ENCODE measurements at regions not wholly inside any gene's neighbourhood (a gene's known extent, or its start where the extent isn't known, plus 50 kb on each side); places are given as distances from the start of the nearest gene placed in this dataset.

- Histone ChIP-seq H3K27me3 (replicated peaks in 2 of 5; ENCODE audit: control insufficient read depth in 4 of 5, insufficient read depth in 5 of 5, low read length in 4 of 5) (no peaks in the 10 kb centered on the region), H3K27ac (ENCODE audit: insufficient read depth in 1 of 2, low read depth in 1 of 2, low read length in 2 of 2, poor library complexity in 1 of 2, severe bottlenecking in 2 of 2) (no peak overlapping the region), H3K36me3 (ENCODE audit: control insufficient read depth in 4 of 4, insufficient read depth in 4 of 4, low read length in 3 of 4) (no peaks in the 10 kb centered on the region), H3K4me1 (ENCODE audit: control extremely low read depth in 1 of 4, control insufficient read depth in 4 of 4, insufficient read depth in 4 of 4, low read length in 3 of 4) (no peaks in the 10 kb centered on the region), H3K9me3 (ENCODE audit: control extremely low read depth in 1 of 5, control insufficient read depth in 4 of 5, insufficient read depth in 2 of 5, low read depth in 1 of 5, low read length in 4 of 5) (no peaks in the 10 kb centered on the region), H3K4me3 (ENCODE audit: control insufficient read depth in 1 of 7, extremely low read depth in 1 of 7, insufficient read depth in 4 of 7, low read depth in 2 of 7, low read length in 6 of 7) (no peak overlapping the region)
- ChIA-PET CTCF (no interaction called here), POLR2A (no interaction called here)
- DNase-seq, result no peak
- WGBS (ENCODE audit: insufficient coverage), result 91% methylated on average over 3 of the region's 4 CpGs
Observed at GRCh38 chr13:65946387-65946786, 1283.7 kb downstream of the PCDH9 start.

- no peaks in the 10 kb centered on the region for H3K4me1 ChIP-seq (ENCODE audit: control extremely low read depth in 1 of 4, control insufficient read depth in 4 of 4, insufficient read depth in 4 of 4, low read length in 3 of 4)
- H3K4me3 ChIP-seq (ENCODE audit: control insufficient read depth in 1 of 7, extremely low read depth in 1 of 7, insufficient read depth in 4 of 7, low read depth in 2 of 7, low read length in 6 of 7), result no peak overlapping the region
- no peaks in the 10 kb centered on the region for H3K9me3 ChIP-seq (ENCODE audit: control extremely low read depth in 1 of 5, control insufficient read depth in 4 of 5, insufficient read depth in 2 of 5, low read depth in 1 of 5, low read length in 4 of 5)
- WGBS (ENCODE audit: insufficient coverage), result 70% methylated on average over 2 of the region's 3 CpGs
- no peak overlapping the region for H3K27ac ChIP-seq (ENCODE audit: insufficient read depth in 1 of 2, low read depth in 1 of 2, low read length in 2 of 2, poor library complexity in 1 of 2, severe bottlenecking in 2 of 2)
- ChIA-PET POLR2A (no interaction called here), CTCF (no interaction called here)
- no peaks in the 10 kb centered on the region for H3K27me3 ChIP-seq (replicated peaks in 2 of 5; ENCODE audit: control insufficient read depth in 4 of 5, insufficient read depth in 5 of 5, low read length in 4 of 5)
- no peak for DNase-seq
- H3K36me3 ChIP-seq (ENCODE audit: control insufficient read depth in 4 of 4, insufficient read depth in 4 of 4, low read length in 3 of 4), result no peaks in the 10 kb centered on the region
Observed at GRCh38 chr13:65943708-65944107, 1286.4 kb downstream of the PCDH9 start.

GRCh38 chr13:65943024-65943423 is 1287.1 kb downstream of the PCDH9 start:
- POLR2A ChIA-PET, result no interaction called here
- H3K36me3 ChIP-seq (ENCODE audit: control insufficient read depth in 4 of 4, insufficient read depth in 4 of 4, low read length in 3 of 4), result no peaks in the 10 kb centered on the region
- H3K4me1 ChIP-seq (ENCODE audit: control extremely low read depth in 1 of 4, control insufficient read depth in 4 of 4, insufficient read depth in 4 of 4, low read length in 3 of 4), result no peaks in the 10 kb centered on the region
- H3K27me3 ChIP-seq (replicated peaks in 2 of 5; ENCODE audit: control insufficient read depth in 4 of 5, insufficient read depth in 5 of 5, low read length in 4 of 5), result no peaks in the 10 kb centered on the region
- H3K4me3 ChIP-seq (ENCODE audit: control insufficient read depth in 1 of 7, extremely low read depth in 1 of 7, insufficient read depth in 4 of 7, low read depth in 2 of 7, low read length in 6 of 7), result no peak overlapping the region
- CTCF ChIA-PET, result no interaction called here
- H3K9me3 ChIP-seq (ENCODE audit: control extremely low read depth in 1 of 5, control insufficient read depth in 4 of 5, insufficient read depth in 2 of 5, low read depth in 1 of 5, low read length in 4 of 5), result no peaks in the 10 kb centered on the region
- WGBS (ENCODE audit: insufficient coverage), result no CpG with 5 or more reads among the region's 1 CpG
- DNase-seq, result no peak
- no peak overlapping the region for H3K27ac ChIP-seq (ENCODE audit: insufficient read depth in 1 of 2, low read depth in 1 of 2, low read length in 2 of 2, poor library complexity in 1 of 2, severe bottlenecking in 2 of 2)

- Histone ChIP-seq H3K36me3 (ENCODE audit: control insufficient read depth in 4 of 4, insufficient read depth in 4 of 4, low read length in 3 of 4) (no peaks in the 10 kb centered on the region), H3K9me3 (ENCODE audit: control extremely low read depth in 1 of 5, control insufficient read depth in 4 of 5, insufficient read depth in 2 of 5, low read depth in 1 of 5, low read length in 4 of 5) (no peaks in the 10 kb centered on the region), H3K27ac (ENCODE audit: insufficient read depth in 1 of 2, low read depth in 1 of 2, low read length in 2 of 2, poor library complexity in 1 of 2, severe bottlenecking in 2 of 2) (no peak overlapping the region), H3K4me3 (ENCODE audit: control insufficient read depth in 1 of 7, extremely low read depth in 1 of 7, insufficient read depth in 4 of 7, low read depth in 2 of 7, low read length in 6 of 7) (no peak overlapping the region), H3K27me3 (replicated peaks in 2 of 5; ENCODE audit: control insufficient read depth in 4 of 5, insufficient read depth in 5 of 5, low read length in 4 of 5) (no peaks in the 10 kb centered on the region), H3K4me1 (ENCODE audit: control extremely low read depth in 1 of 4, control insufficient read depth in 4 of 4, insufficient read depth in 4 of 4, low read length in 3 of 4) (no peaks in the 10 kb centered on the region)
- CTCF ChIA-PET, result no interaction called here
- DNase-seq, result no peak
- 89% methylated on average over 3 of the region's 3 CpGs for WGBS (ENCODE audit: insufficient coverage)
- POLR2A ChIA-PET, result no interaction called here
Observed at GRCh38 chr13:65940720-65941119, 1289.4 kb downstream of the PCDH9 start.

- ChIA-PET CTCF (interaction anchor here (0.7 kb wide), 1 partner anchor 39 kb away, joined by 3 read pairs; no protein-coding TSS in a partner anchor), POLR2A (interaction anchor here (0.6 kb wide), 1 partner anchor 555 kb away, joined by 3 read pairs; no protein-coding TSS in a partner anchor)
- H3K9me3 ChIP-seq (ENCODE audit: control extremely low read depth in 1 of 5, control insufficient read depth in 4 of 5, insufficient read depth in 2 of 5, low read depth in 1 of 5, low read length in 4 of 5), result no peaks in the 10 kb centered on the region
- no peaks in the 10 kb centered on the region for H3K27me3 ChIP-seq (replicated peaks in 2 of 5; ENCODE audit: control insufficient read depth in 4 of 5, insufficient read depth in 5 of 5, low read length in 4 of 5)
- no peaks in the 10 kb centered on the region for H3K4me1 ChIP-seq (ENCODE audit: control extremely low read depth in 1 of 4, control insufficient read depth in 4 of 4, insufficient read depth in 4 of 4, low read length in 3 of 4)
- WGBS (ENCODE audit: insufficient coverage), result no CpG with 5 or more reads among the region's 2 CpGs
- H3K27ac ChIP-seq (ENCODE audit: insufficient read depth in 1 of 2, low read depth in 1 of 2, low read length in 2 of 2, poor library complexity in 1 of 2, severe bottlenecking in 2 of 2), result no peak overlapping the region
- DNase-seq, result no peak
- no peaks in the 10 kb centered on the region for H3K36me3 ChIP-seq (ENCODE audit: control insufficient read depth in 4 of 4, insufficient read depth in 4 of 4, low read length in 3 of 4)
- no peak overlapping the region for H3K4me3 ChIP-seq (ENCODE audit: control insufficient read depth in 1 of 7, extremely low read depth in 1 of 7, insufficient read depth in 4 of 7, low read depth in 2 of 7, low read length in 6 of 7)
Observed at GRCh38 chr13:65937251-65937650, 1292.9 kb downstream of the PCDH9 start.

GRCh38 chr13:65936249-65936648 is 1293.9 kb downstream of the PCDH9 start:
- H3K27ac ChIP-seq (ENCODE audit: insufficient read depth in 1 of 2, low read depth in 1 of 2, low read length in 2 of 2, poor library complexity in 1 of 2, severe bottlenecking in 2 of 2), result no peak overlapping the region
- H3K9me3 ChIP-seq (ENCODE audit: control extremely low read depth in 1 of 5, control insufficient read depth in 4 of 5, insufficient read depth in 2 of 5, low read depth in 1 of 5, low read length in 4 of 5), result no peaks in the 10 kb centered on the region
- WGBS (ENCODE audit: insufficient coverage), result no CpG with 5 or more reads among the region's 2 CpGs
- H3K27me3 ChIP-seq (replicated peaks in 2 of 5; ENCODE audit: control insufficient read depth in 4 of 5, insufficient read depth in 5 of 5, low read length in 4 of 5), result no peaks in the 10 kb centered on the region
- CTCF ChIA-PET, result interaction anchor here (1.2 kb wide), 1 partner anchor 8 kb away, joined by 3 read pairs; no protein-coding TSS in a partner anchor
- no peak for DNase-seq
- POLR2A ChIA-PET, result no interaction called here
- no peaks in the 10 kb centered on the region for H3K4me1 ChIP-seq (ENCODE audit: control extremely low read depth in 1 of 4, control insufficient read depth in 4 of 4, insufficient read depth in 4 of 4, low read length in 3 of 4)
- H3K4me3 ChIP-seq (ENCODE audit: control insufficient read depth in 1 of 7, extremely low read depth in 1 of 7, insufficient read depth in 4 of 7, low read depth in 2 of 7, low read length in 6 of 7), result no peak overlapping the region
- H3K36me3 ChIP-seq (ENCODE audit: control insufficient read depth in 4 of 4, insufficient read depth in 4 of 4, low read length in 3 of 4), result no peaks in the 10 kb centered on the region

- CTCF ChIA-PET, result no interaction called here
Observed at GRCh38 chr13:65932587-65933239, 1297.4 kb downstream of the PCDH9 start.

More at GRCh38 chr13:65932587-65933239, 1297.4 kb downstream of the PCDH9 start:
- Histone ChIP-seq H3K9me3 (ENCODE audit: control extremely low read depth in 1 of 5, control insufficient read depth in 4 of 5, insufficient read depth in 2 of 5, low read depth in 1 of 5, low read length in 4 of 5) (no peaks in the 10 kb centered on the region), H3K36me3 (ENCODE audit: control insufficient read depth in 4 of 4, insufficient read depth in 4 of 4, low read length in 3 of 4) (no peaks in the 10 kb centered on the region), H3K27ac (ENCODE audit: insufficient read depth in 1 of 2, low read depth in 1 of 2, low read length in 2 of 2, poor library complexity in 1 of 2, severe bottlenecking in 2 of 2) (no peak overlapping the region), H3K4me3 (ENCODE audit: control insufficient read depth in 1 of 7, extremely low read depth in 1 of 7, insufficient read depth in 4 of 7, low read depth in 2 of 7, low read length in 6 of 7) (no peak overlapping the region), H3K4me1 (ENCODE audit: control extremely low read depth in 1 of 4, control insufficient read depth in 4 of 4, insufficient read depth in 4 of 4, low read length in 3 of 4) (no peaks in the 10 kb centered on the region), H3K27me3 (replicated peaks in 2 of 5; ENCODE audit: control insufficient read depth in 4 of 5, insufficient read depth in 5 of 5, low read length in 4 of 5) (no peaks in the 10 kb centered on the region)
- POLR2A ChIA-PET, result interaction anchor here (0.6 kb wide), 1 partner anchor 60 kb away, joined by 6 read pairs; no protein-coding TSS in a partner anchor
- DNase-seq, result no peak
- 91% methylated on average over 1 of the region's 4 CpGs for WGBS (ENCODE audit: insufficient coverage)
